Stomach (tissue), 8 donors: ENCODE measurements at regions not wholly inside any gene's neighbourhood (a gene's known extent, or its start where the extent isn't known, plus 50 kb on each side); places are given as distances from the start of the nearest gene placed in this dataset.

Experiments used
- DNase-seq, 2 donors: peaks; one replicate each; pipeline versions ENCODE4 v3.0.0 to v3.0.0-alpha.2; 2013 to 2019
- H3K27ac ChIP-seq, 5 donors: fragments of 200-600 bp in 4 of 5; sonication (generic) in 4 of 5; one replicate each; pipeline ENCODE4 v1.5.1; 2013 to 2019; ENCODE audit warnings: mild to moderate bottlenecking in 1 of 5, moderate library complexity in 1 of 5
- H3K27me3 ChIP-seq, 3 donors: fragments of 200-600 bp; sonication (generic); one replicate each; pipeline ENCODE4 v1.5.1; 2017 to 2019; ENCODE audit warnings: mixed run types in 1 of 3
- H3K36me3 ChIP-seq, 4 donors: fragments of 200-600 bp; sonication (generic); 1 replicate in 3 of 4; 2 replicates in 1 of 4; pipeline ENCODE4 v1.5.1; 2016 to 2019
- H3K4me1 ChIP-seq, 4 donors: fragments of 200-600 bp; sonication (generic); one replicate each; pipeline ENCODE4 v1.5.1; 2016 to 2019
- H3K4me3 ChIP-seq, 4 donors: fragments of 200-600 bp; sonication (generic) in 3 of 4; one replicate each; pipeline ENCODE4 v1.5.1; 2016 to 2019; ENCODE audit warnings: mild to moderate bottlenecking in 1 of 4
- H3K9me3 ChIP-seq, 4 donors: fragments of 200-600 bp; sonication (generic); one replicate each; pipeline ENCODE4 v1.5.1; 2016 to 2019
- CTCF ChIP-seq, 7 experiments: fragments of 450-650 bp in 4 of 7; fragments of 200-600 bp in 3 of 7; sonication (generic) in 3 of 7; IDR thresholded peaks; one replicate each; pipeline ENCODE4 v1.5.1; 2016 to 2019; ENCODE audit warnings: antibody characterized with exemption in 7 of 7, control low read depth in 2 of 7, mild to moderate bottlenecking in 1 of 7
- EP300 ChIP-seq: sonication (generic); formaldehyde crosslinking; IDR thresholded peaks from one replicate; pipeline ENCODE4 v1.6.1; 2017; ENCODE audit warnings: antibody characterized with exemption
- POLR2A ChIP-seq, 4 donors: fragments of 450-650 bp; IDR thresholded peaks; one replicate each; pipeline ENCODE4 v1.6.1; 2016; ENCODE audit warnings: antibody characterized with exemption in 4 of 4, control low read depth in 2 of 4, mild to moderate bottlenecking in 1 of 4, moderate library complexity in 1 of 4
- POLR2AphosphoS5 ChIP-seq, 3 donors: sonication (generic); formaldehyde crosslinking; IDR thresholded peaks; one replicate each; pipeline ENCODE4 v1.6.1; 2016; ENCODE audit warnings: antibody characterized with exemption in 3 of 3
- WGBS, 5 donors: extraction: QIAGEN DNeasy Blood & Tissue Kit in 3 of 5; methylation state at CpG; one replicate each; pipeline versions ENCODE4 v1.1.5 to v1.1.7; 2013 to 2018; 5-methylcytosine and 5-hydroxymethylcytosine counted together
- intact Hi-C: fragments of 100-400 bp; cut with DNase I; formaldehyde crosslinking; loops from one replicate; pipeline ENCODE4 v1.15.1; 2023; ENCODE audit warnings: low total_unique reads
- donor health status: healthy with polysubstance abuse.
- donor health status: Bipolar disorder and iron deficiency.
- donor health status: healthy.

- no peaks in the 10 kb centered on the region for H3K27me3 ChIP-seq
- intact Hi-C loops, result no loop called here
- no peaks in the 10 kb centered on the region for H3K4me1 ChIP-seq
- TF ChIP-seq POLR2A (IDR thresholded peaks at IDR 0.05) (no peak), CTCF (IDR thresholded peaks at IDR 0.05) (no peak), EP300 (no peak), POLR2AphosphoS5 (IDR thresholded peaks at IDR 0.05) (no peak)
- peaks cover 0 to 11% (median 0%) of the 10 kb centered on the region in 4 donors for H3K9me3 ChIP-seq
- H3K4me3 ChIP-seq, result no peak overlapping the region
- no peak for DNase-seq
- WGBS, 5 donors, result 85 to 91% (median 86%) methylated on average over 1 of the region's 1 CpG
- H3K36me3 ChIP-seq, result no peaks in the 10 kb centered on the region
- no peak overlapping the region for H3K27ac ChIP-seq
Observed at GRCh38 chr14:82602794-82603193, 1069.1 kb upstream of the SEL1L start.

- H3K27me3 ChIP-seq, result no peaks in the 10 kb centered on the region
- no peak overlapping the region for H3K4me3 ChIP-seq
- H3K36me3 ChIP-seq, result no peaks in the 10 kb centered on the region
- no peak for TF ChIP-seq EP300
- no peak for TF ChIP-seq POLR2A (IDR thresholded peaks at IDR 0.05)
- no peak for TF ChIP-seq CTCF (IDR thresholded peaks at IDR 0.05)
- no peak for TF ChIP-seq POLR2AphosphoS5 (IDR thresholded peaks at IDR 0.05)
- H3K9me3 ChIP-seq, result peaks cover 0 to 11% (median 0%) of the 10 kb centered on the region in 4 donors
- intact Hi-C loops, result no loop called here
- no peak overlapping the region for H3K27ac ChIP-seq
- no peak for DNase-seq
- no peaks in the 10 kb centered on the region for H3K4me1 ChIP-seq
Observed at GRCh38 chr14:82604819-82605218, 1071.2 kb upstream of the SEL1L start.

GRCh38 chr14:82621881-82622450 lies 1088.3 kb upstream of the SEL1L start:
- WGBS, 5 donors, result 77 to 91% (median 88%) methylated on average over 9 of the region's 9 CpGs
- no peak overlapping the region for H3K27ac ChIP-seq
- H3K4me1 ChIP-seq, result no peaks in the 10 kb centered on the region
- TF ChIP-seq EP300 (no peak), POLR2AphosphoS5 (IDR thresholded peaks at IDR 0.05) (no peak), CTCF (IDR thresholded peaks at IDR 0.05) (no peak), POLR2A (IDR thresholded peaks at IDR 0.05) (no peak)
- H3K9me3 ChIP-seq, result peaks cover 0 to 5% (median 0%) of the 10 kb centered on the region in 4 donors
- H3K4me3 ChIP-seq, result no peak overlapping the region
- no peak for DNase-seq
- intact Hi-C loops, result no loop called here
- H3K27me3 ChIP-seq, result no peaks in the 10 kb centered on the region
- H3K36me3 ChIP-seq, result no peaks in the 10 kb centered on the region

- Histone ChIP-seq H3K27ac (no peak overlapping the region), H3K9me3 (peaks cover 0 to 2% (median 0%) of the 10 kb centered on the region in 4 donors), H3K27me3 (no peaks in the 10 kb centered on the region), H3K4me3 (no peak overlapping the region), H3K36me3 (no peaks in the 10 kb centered on the region), H3K4me1 (no peaks in the 10 kb centered on the region)
- intact Hi-C loops, result no loop called here
- no peak for TF ChIP-seq POLR2A (IDR thresholded peaks at IDR 0.05)
- no peak for TF ChIP-seq EP300
- TF ChIP-seq CTCF (IDR thresholded peaks at IDR 0.05), result no peak
- no peak for TF ChIP-seq POLR2AphosphoS5 (IDR thresholded peaks at IDR 0.05)
- WGBS, 5 donors, result 56 to 69% (median 62%) methylated on average over 5 of the region's 5 CpGs
- DNase-seq, result no peak
Observed at GRCh38 chr14:82626156-82627066, 1092.8 kb upstream of the SEL1L start.
